GM12865 (cell line): ENCODE measurements at regions not wholly inside any gene's neighbourhood (a gene's known extent, or its start where the extent isn't known, plus 50 kb on each side); places are given as distances from the start of the nearest gene placed in this dataset.

ENCODE experiments used
- DNase-seq: peaks from one replicate; pipeline ENCODE4 v3.0.0; 2010; ENCODE audit warnings: low read depth
- H3K4me3 ChIP-seq: 2 replicates; pipeline ENCODE4 v1.5.1; 2011; ENCODE audit warnings: mild to moderate bottlenecking, low read depth, low read length, control low read depth
- CTCF ChIP-seq: IDR thresholded peaks from 2 replicates; pipeline ENCODE4 v1.5.1; 2011; ENCODE audit warnings: low read length, control low read depth, low read depth, inconsistent platforms; ENCODE audit not compliant: insufficient read depth; ENCODE audit errors: missing control alignments

- no peak overlapping the region for H3K4me3 ChIP-seq
- TF ChIP-seq CTCF, result peak; percentile 30
- peak; percentile 20 for DNase-seq
Measured at GRCh38 chr2:56749152-56749752, 565.5 kb downstream of the CCDC85A start.

DNA sequence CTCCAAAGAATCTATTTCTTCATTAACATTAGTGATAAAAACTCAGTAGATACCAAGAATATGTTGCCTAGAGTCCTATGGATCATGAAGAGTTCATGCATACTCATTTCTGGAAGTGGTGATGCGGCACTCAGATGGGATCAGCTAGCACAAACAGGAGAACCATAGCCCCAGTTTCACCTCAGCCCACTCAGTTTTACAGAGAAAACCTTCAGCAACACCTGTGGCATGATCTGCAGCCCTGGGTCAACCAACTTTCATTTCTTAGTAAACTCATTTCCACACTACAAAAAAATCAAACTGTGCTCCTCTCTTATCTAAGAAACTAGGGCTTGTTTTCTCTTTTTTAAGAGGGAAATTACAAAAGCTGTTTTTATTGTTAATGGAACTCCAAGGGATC, 569.4 kb downstream of the CCDC85A start:
- TF ChIP-seq CTCF, result no peak
- DNase-seq, result no peak
- no peak overlapping the region for H3K4me3 ChIP-seq

DNA sequence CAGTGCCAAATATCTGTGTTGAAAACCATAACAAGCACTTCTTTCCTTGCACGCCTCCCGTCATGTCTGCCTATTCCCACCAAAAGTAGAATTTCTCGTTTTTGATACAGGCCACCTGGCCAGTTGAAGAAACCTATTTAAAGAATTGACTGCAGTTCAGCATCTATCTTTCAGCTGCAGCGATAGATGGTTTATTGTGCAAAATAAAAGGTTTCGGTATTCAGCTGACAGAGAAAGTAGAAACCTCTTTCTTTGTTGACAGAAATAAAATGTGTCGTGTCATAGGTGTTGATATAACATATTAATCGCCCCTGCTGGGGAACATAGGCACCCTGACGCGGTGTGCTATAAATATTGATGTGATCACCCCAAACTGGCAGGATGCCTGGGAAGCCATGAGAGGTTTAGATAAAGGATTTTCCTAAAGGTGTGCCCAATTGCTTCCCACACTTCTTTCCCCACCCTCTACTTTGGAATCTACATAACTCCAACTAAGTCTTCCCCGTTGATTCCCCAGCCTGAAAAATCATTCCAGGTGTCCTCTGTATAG, 570.4 kb downstream of the CCDC85A start:
- no peak for TF ChIP-seq CTCF
- H3K4me3 ChIP-seq, result no peak overlapping the region
- DNase-seq, result no peak

DNA sequence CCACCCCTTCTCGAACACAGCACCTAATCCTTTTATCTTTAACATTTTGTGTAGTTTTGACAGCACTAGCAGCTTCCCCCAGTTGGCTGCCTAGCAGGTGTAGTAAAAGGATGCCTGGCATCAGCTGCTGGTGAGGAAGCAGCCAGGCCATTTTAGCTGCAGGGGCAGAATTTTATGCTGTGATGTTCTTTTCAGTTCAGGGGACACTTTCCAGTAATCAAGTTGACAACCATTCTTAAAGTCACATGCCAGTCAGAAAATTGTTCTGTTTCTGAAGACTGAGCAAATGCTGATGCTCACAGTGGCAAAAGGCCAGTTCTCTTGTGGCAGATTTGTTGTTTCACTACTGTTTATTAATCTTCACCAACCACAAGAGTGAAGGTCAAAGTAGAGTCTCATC, 570.8 kb downstream of the CCDC85A start:
- no peak overlapping the region for H3K4me3 ChIP-seq
- no peak for DNase-seq
- no peak for TF ChIP-seq CTCF

DNA sequence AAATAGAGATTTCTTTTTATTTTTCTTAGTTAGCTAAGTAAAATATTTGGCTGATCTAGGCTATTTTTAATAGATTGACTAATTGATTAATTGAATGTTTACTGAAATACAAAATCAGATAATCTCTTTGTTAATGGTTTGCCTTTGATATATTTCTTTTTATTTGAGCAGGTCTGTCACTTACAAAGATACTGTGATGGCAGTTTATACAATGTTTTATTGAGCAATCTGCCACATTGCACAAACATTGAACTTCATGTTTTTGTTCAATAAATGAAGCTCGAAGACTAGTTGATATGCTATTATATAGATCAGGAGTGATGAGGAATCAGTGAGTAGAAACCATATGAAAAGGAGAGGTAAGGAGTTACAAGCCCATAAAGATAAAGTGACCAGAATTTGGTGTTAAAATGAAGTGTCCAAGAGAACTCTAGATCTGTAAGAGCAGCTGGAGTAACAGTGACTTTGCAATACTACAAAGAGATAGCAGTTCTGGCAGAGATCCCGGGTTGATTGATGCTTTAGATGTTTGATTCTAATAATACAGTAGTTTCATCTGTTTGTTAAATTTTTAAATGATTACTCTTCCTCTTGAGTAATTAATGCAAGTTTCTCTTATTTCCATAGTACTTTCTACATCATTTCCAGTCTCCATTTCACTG, 574.2 kb downstream of the CCDC85A start:
- H3K4me3 ChIP-seq, result no peak overlapping the region
- no peak for TF ChIP-seq CTCF
- no peak for DNase-seq

DNA sequence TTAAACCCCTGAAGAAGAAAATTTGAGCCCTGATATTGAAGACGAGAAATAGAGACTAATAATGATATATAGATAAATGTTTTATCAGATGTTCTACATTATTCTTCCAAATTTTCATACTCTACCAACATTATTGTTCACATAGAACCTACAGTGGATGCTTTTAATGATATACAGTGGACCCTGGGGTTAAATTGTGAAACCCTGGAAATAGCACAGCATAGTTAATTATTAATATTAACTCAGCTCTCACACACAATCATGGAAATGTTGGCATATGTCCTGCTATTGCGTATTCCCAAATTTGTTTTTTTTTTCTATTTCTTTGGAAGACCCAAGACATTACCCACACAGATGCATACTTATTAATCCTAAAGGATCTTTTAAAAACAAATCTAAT, 579.9 kb downstream of the CCDC85A start:
- no peak for TF ChIP-seq CTCF
- no peak overlapping the region for H3K4me3 ChIP-seq
- no peak for DNase-seq
